Stimulated activated naive B cell treated with anti-CD40 and anti-IgM and Interleukin-4, amounts not matched to agents 10 μg/mL and 1 μg/mL and 100 μg/mL, for 72 hours (primary cell): ENCODE measurements at regions not wholly inside any gene's neighbourhood (a gene's known extent, or its start where the extent isn't known, plus 50 kb on each side); places are given as distances from the start of the nearest gene placed in this dataset.
A peak's percentile ranks its signal among the peaks of the same experiment; 100 is the strongest.
"Not testable (repeated sequence)": the region's sequence is repeated elsewhere in the genome, so short reads cannot be mapped to it uniquely, and the experiment has no call there.

ENCODE experiments used
- ATAC-seq, 2 donors: fragments of 150-1000 bp; cut with Tn5 transposase; replicated peaks; 2 replicates each; pipeline ENCODE4 v1.10.0; 2021; ENCODE audit warnings: moderate library complexity in 1 of 2
- DNase-seq: peaks from one replicate; pipeline ENCODE4 v3.0.0; 2021
- H3K27ac Mint-ChIP-seq: one replicate; pipeline ENCODE4 v1.8.0; 2022; ENCODE audit warnings: mild to moderate bottlenecking, mixed read lengths
- H3K27me3 Mint-ChIP-seq, 2 donors: one replicate each; pipeline ENCODE4 v1.8.0; 2022; ENCODE audit warnings: mixed read lengths in 2 of 2
- H3K36me3 Mint-ChIP-seq, 2 donors: one replicate each; pipeline ENCODE4 v1.8.0; 2022; ENCODE audit warnings: mixed read lengths in 2 of 2, mild to moderate bottlenecking in 1 of 2
- H3K4me1 Mint-ChIP-seq, 2 donors: one replicate each; pipeline ENCODE4 v1.8.0; 2022; ENCODE audit warnings: mixed read lengths in 2 of 2, mild to moderate bottlenecking in 1 of 2
- H3K4me3 Mint-ChIP-seq, 2 donors: one replicate each; pipeline ENCODE4 v1.8.0; 2022; ENCODE audit warnings: mild to moderate bottlenecking in 2 of 2, mixed read lengths in 2 of 2, moderate library complexity in 1 of 2
- H3K9me3 Mint-ChIP-seq, 2 donors: one replicate each; pipeline ENCODE4 v1.8.0; 2022; ENCODE audit warnings: mixed read lengths in 2 of 2, mild to moderate bottlenecking in 1 of 2

DNA sequence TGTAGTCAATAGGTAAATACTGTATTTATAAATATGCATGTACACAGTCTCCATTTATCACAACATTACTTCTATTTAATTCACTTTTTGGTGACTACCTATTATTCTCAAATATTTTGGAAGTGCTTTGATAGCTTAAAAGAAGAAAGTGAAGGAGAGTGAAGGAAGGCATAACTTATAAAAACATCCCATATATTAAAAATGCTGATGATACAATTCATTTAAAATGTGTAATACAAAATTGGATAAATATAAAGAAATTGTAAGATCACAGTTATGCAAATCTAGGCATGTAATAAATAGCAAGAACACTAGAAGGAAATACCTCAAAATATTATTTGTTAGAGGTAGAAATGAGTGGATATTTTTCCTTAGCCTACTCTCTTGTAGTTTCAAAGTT is 111.6 kb upstream of the ADTRP start:
- no peak for DNase-seq
- Mint-ChIP-seq H3K36me3 (no peaks in the 10 kb centered on the region), H3K27me3 (no peaks in the 10 kb centered on the region), H3K9me3 (no peaks in the 10 kb centered on the region), H3K4me3 (no peak overlapping the region), H3K4me1 (peaks cover 2 to 4% of the 10 kb centered on the region in 2 donors), H3K27ac (no peak overlapping the region)
- ATAC-seq = no peak

DNA sequence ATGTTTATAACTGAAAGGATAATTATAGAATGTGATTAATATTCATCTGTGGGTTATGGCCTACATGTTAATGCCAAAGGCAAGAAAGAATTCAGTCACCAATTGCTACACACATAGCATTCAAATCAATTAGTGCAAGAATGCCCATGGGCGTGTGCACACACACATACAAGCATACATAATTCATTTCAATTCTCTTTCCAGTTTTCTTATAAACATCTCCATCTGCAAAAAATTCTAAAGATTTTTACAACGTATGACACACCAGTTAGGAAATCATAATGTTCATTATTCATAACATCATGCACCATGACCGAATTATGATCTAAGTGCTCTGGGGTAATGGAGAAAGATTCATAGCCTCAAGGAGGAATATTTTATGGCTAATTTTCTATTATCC is 111.0 kb upstream of the ADTRP start:
- no peak for DNase-seq
- ATAC-seq = no peak
- Mint-ChIP-seq H3K9me3 (no peaks in the 10 kb centered on the region), H3K36me3 (no peaks in the 10 kb centered on the region), H3K27ac (no peak overlapping the region), H3K4me3 (no peak overlapping the region), H3K27me3 (no peaks in the 10 kb centered on the region), H3K4me1 (peaks cover 3 to 6% of the 10 kb centered on the region in 2 donors)

DNA sequence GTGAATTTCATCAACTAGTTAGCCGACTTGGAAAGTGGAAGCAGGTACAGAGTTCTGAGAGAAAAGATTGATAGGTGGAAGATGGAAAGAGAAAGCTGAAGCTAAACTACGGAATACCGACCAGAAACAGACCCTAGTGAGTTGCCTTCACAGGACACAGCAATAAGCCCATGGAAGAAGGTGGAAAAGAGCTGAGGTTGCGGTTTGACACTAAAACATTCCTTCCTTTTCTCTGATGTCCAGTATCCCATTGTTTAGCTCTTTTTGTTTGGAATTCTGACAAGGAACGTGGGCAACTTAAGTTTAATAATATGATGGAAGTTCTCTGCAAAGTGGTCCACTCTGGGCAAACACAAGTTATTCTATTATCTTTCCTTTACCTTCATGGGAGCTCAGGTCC is 110.1 kb upstream of the ADTRP start:
- Mint-ChIP-seq H3K4me1 (peaks cover 3 to 6% of the 10 kb centered on the region in 2 donors), H3K36me3 (no peaks in the 10 kb centered on the region), H3K9me3 (no peaks in the 10 kb centered on the region), H3K27me3 (no peaks in the 10 kb centered on the region), H3K4me3 (no peak overlapping the region), H3K27ac (no peak overlapping the region)
- no peak for DNase-seq
- no peak for ATAC-seq

DNA sequence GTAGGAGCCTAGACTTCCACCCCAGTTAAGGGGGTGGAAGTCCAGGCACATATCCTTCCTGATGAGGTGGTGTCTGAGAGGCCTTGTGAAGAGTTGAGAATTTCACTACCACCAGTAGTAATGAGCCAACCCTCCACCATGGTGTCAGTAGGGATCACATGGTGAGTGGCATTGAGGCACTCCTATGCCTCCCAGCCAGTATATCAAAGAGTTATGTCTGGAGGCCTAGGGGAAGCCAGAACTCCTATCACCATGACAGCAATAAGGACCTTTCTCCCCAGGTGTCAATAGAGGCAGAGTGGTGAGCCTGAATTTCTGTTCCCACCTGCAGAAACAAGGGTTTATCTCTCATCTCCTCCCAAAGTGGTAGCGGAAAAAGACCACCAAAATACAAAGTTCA is 106.6 kb upstream of the ADTRP start:
- H3K4me1 Mint-ChIP-seq = peaks cover 3 to 6% of the 10 kb centered on the region in 2 donors
- peaks cover 9 to 10% of the 10 kb centered on the region in 2 donors for H3K9me3 Mint-ChIP-seq
- no peak for ATAC-seq
- H3K4me3 Mint-ChIP-seq = no peak overlapping the region
- no peak for DNase-seq
- peaks cover 15 to 16% of the 10 kb centered on the region in 2 donors for H3K27me3 Mint-ChIP-seq
- H3K36me3 Mint-ChIP-seq = peaks cover 5 to 9% of the 10 kb centered on the region in 2 donors
- no peak overlapping the region for H3K27ac Mint-ChIP-seq

DNA sequence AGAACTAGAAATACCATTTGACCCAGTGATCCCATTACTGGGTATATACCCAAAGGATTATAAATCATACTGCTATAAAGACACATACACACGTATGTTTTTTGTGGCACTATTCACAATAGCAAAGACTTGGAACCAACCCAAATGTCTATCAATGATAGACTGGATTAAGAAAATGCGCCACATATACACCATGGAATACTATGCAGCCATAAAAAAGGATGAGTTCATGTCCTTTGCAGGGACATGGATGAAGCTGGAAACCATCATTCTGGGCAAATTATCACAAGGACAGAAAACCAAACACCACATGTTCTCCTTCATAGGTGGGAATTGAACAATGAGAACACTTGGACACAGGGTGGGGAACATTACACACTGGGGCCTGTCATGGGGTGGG is 104.9 kb upstream of the ADTRP start:
- peaks cover 15 to 19% of the 10 kb centered on the region in 2 donors for H3K27me3 Mint-ChIP-seq
- not testable (repeated sequence) for H3K4me3 Mint-ChIP-seq, ATAC-seq, DNase-seq, H3K27ac Mint-ChIP-seq, H3K4me1 Mint-ChIP-seq
- peaks cover 13 to 16% of the 10 kb centered on the region in 2 donors for H3K9me3 Mint-ChIP-seq
- peaks cover 6 to 15% of the 10 kb centered on the region in 2 donors for H3K36me3 Mint-ChIP-seq

DNA sequence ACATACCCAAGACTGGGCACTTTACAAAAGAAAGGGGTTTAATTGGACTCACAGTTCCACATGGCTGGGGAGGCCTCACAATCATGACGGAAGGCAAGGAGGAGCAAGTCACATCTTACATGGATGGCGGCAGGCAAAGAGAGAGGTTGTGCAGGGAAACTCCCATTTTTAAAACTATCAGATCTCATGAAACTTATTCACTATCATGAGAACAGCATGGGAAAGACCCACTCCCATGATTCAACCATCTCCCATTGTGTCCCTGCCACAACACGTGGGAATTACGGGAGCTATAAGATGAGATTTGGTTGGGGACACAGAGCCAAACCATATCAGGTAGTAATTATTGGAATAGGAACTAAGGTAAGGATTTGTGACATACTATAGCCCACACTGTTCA is 101.6 kb upstream of the ADTRP start:
- Mint-ChIP-seq H3K9me3 (peaks cover 13 to 16% of the 10 kb centered on the region in 2 donors), H3K27me3 (peaks cover 15 to 19% of the 10 kb centered on the region in 2 donors), H3K36me3 (peaks cover 6 to 15% of the 10 kb centered on the region in 2 donors), H3K4me1 (peaks cover 19 to 24% of the 10 kb centered on the region in 2 donors)
- H3K4me3 Mint-ChIP-seq, DNase-seq, ATAC-seq, H3K27ac Mint-ChIP-seq: not testable (repeated sequence)

DNA sequence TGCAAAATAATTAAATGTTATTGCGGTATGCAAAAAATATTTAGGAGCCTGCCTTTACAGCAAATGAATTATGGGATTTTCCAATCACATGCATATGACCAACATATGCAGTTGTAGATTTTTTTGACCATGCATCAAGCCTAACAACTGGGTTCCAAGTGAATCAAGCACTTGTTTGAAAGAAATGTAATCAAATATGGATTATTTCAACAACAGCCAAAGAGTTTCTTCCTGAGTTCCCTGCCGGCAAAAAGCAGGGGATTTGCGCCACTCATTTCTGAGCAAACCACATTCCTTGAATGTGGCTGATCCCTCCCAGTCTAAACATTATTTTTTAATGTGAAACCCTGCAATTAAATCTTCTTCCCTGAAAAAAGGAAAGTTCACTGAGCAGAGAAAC is 100.1 kb upstream of the ADTRP start:
- Mint-ChIP-seq H3K36me3 (peaks cover 6 to 15% of the 10 kb centered on the region in 2 donors), H3K27ac (no peak overlapping the region), H3K4me3 (no peak overlapping the region), H3K27me3 (peaks cover 19 to 20% of the 10 kb centered on the region in 2 donors), H3K9me3 (peaks cover 13 to 16% of the 10 kb centered on the region in 2 donors), H3K4me1 (peaks cover 18 to 22% of the 10 kb centered on the region in 2 donors)
- no peak for ATAC-seq
- DNase-seq = no peak

DNA sequence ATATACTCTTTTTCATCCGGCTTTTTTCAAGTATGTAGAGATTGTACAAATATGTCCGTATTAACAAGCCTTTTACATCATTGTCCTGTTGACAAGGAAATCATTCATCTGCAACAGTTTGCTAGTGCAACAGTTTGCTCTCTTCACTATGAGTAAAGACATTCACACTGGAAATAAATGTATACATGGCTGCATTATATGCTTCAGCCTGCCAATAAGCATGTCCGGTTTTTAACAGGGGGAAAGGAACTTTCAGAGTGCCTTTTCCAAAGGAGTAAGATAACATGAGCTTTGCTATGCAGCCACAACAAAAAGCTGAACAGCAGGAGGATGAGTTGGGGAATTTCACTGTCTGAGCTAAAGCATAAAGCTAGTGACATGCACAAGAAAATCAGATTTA is 99.4 kb upstream of the ADTRP start:
- ATAC-seq (no peak), DNase-seq (no peak)
- no peak overlapping the region for H3K27ac Mint-ChIP-seq
- peaks cover 18 to 22% of the 10 kb centered on the region in 2 donors for H3K4me1 Mint-ChIP-seq
- no peak overlapping the region for H3K4me3 Mint-ChIP-seq
- H3K27me3 Mint-ChIP-seq = peaks cover 19 to 21% of the 10 kb centered on the region in 2 donors
- peaks cover 13 to 16% of the 10 kb centered on the region in 2 donors for H3K9me3 Mint-ChIP-seq
- peaks cover 6 to 15% of the 10 kb centered on the region in 2 donors for H3K36me3 Mint-ChIP-seq

DNA sequence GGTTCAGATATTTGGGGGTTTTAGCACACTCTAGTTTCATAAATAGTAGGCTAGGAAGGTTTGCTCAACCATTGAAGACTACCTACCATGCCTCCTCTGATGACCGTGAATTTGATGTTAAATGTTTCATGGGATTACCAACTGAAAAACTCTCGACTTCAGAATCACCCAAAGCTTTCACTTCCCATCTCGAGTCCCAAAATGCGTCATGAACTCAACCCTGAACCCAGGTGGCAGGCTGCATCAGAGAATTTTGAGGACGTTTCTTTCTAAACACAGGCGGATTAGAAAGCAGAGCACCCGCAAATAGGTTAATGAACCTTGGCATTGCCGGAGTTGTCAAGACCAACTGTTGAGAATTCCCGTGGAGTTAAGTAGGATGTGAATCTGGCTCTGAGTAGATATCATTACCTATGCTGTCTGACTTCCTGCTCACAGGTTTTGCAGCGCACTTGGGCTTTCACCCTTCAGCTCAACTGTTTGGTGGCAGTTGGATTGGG is 98.4 kb upstream of the ADTRP start:
- H3K27ac Mint-ChIP-seq = peak overlapping the region; percentile 80
- H3K4me3 Mint-ChIP-seq = no peak overlapping the region
- H3K36me3 Mint-ChIP-seq = peaks cover 5 to 13% of the 10 kb centered on the region in 2 donors
- ATAC-seq = peak; percentile 90 to 95
- peak; percentile 58 for DNase-seq
- H3K27me3 Mint-ChIP-seq = peaks cover 15 to 18% of the 10 kb centered on the region in 2 donors
- H3K4me1 Mint-ChIP-seq = peaks cover 18 to 22% of the 10 kb centered on the region in 2 donors
- H3K9me3 Mint-ChIP-seq = peaks cover 10 to 12% of the 10 kb centered on the region in 2 donors

DNA sequence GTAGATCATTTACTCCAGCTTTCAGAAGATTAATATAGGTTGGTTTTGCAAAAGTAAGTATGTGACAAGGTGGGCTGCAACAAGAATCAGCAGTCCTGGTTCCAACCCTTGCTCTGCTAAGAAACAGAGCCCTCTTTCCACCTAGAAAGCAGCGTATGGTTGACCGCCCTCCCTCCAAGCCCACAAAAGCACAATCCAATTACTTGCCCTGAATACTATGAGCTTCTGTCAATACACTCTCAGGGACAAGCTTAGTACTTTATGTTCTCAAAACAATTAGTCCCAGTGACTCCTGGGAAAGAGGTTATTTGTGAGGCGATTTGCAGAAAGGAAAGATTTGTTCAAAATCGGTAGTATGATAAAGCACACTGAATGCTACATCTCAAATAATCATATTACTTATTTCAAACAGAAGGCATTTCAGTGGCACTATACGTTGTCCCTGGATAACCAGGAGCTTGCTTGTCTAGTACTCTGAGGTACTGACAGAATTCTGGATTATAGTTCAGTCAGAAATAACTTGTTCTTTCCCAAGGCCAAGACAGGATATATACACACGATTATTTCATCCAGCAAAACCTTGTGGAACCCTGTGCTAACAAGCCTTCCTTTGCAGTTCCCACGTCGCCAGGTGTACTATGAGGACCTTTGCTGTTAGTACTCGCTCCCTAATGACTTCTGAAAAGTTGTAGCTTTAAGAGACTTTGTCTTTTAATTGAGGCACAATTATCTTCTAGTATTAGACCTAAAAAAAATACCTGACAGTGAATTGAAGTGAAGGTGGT is 96.9 kb upstream of the ADTRP start:
- Mint-ChIP-seq H3K27ac (peak overlapping the region; percentile 57), H3K9me3 (peaks cover 11 to 14% of the 10 kb centered on the region in 2 donors), H3K4me3 (peak overlapping the region in 1 of 2 donors; percentile 14), H3K36me3 (peaks cover 2 to 6% of the 10 kb centered on the region in 2 donors), H3K27me3 (peaks cover 4 to 6% of the 10 kb centered on the region in 2 donors), H3K4me1 (peaks cover 18 to 22% of the 10 kb centered on the region in 2 donors)
- no peak for ATAC-seq
- no peak for DNase-seq

DNA sequence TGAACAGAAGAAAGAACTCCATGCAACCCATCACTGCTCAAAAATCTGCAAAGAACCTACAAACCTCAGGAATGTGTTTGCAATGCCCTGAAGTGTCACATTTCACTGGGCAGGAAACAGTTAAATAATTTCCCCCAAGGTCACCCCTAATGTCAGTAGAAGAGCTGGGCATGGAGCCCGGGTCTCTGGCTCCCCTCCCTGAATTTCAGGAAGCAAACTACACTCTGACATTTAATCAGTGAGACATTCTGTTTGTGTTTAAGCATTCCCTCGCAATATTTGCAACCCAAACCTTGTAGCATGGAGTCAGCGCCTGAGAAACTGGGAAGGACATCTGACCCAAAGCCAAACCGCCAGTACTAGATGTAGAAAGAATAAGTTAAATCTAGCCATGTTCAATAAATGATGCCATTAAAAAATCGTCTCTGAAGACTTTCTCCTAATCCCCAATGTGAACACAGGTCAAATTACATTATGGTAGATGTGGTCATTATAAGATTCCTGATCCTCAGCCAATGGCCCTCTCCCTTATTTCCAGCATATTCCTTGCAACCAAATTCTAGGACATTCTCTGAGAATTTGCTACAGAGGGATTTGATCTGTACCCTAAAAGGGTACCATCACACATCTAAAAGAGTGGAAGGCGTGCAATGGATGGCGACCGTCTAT is 91.2 kb upstream of the ADTRP start:
- H3K4me1 Mint-ChIP-seq = peaks cover 0 to 1% of the 10 kb centered on the region in 2 donors
- H3K27me3 Mint-ChIP-seq = peaks cover 5 to 6% of the 10 kb centered on the region in 2 donors
- ATAC-seq (no peak), DNase-seq (no peak)
- no peaks in the 10 kb centered on the region for H3K36me3 Mint-ChIP-seq
- H3K27ac Mint-ChIP-seq = peak overlapping the region; percentile 59
- no peak overlapping the region for H3K4me3 Mint-ChIP-seq
- H3K9me3 Mint-ChIP-seq = peaks cover 8 to 12% of the 10 kb centered on the region in 2 donors

DNA sequence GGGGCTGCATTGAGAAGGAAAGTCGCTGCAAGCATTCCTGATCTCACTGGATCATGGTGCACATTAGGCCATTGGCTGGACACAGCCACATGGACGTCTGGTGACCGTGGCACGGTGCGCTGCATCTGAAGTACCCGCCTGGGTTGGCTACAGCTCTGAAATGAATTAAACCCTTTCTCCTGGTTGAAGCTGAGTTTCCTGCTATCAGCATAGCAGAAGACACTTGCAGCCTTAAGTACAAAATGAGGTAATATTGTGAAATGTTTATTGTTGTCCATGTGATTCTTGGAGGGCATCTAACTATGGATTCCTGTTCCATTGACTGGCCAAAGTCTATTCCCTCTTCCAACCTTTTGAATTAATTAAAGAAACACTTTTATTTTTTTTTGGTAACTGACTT is 89.8 kb upstream of the ADTRP start:
- Mint-ChIP-seq H3K4me3 (no peak overlapping the region), H3K27me3 (peaks cover 0 to 5% of the 10 kb centered on the region in 2 donors), H3K36me3 (no peaks in the 10 kb centered on the region), H3K27ac (no peak overlapping the region), H3K9me3 (peaks cover 12 to 15% of the 10 kb centered on the region in 2 donors), H3K4me1 (peaks cover 0 to 1% of the 10 kb centered on the region in 2 donors)
- ATAC-seq = no peak
- DNase-seq = no peak

DNA sequence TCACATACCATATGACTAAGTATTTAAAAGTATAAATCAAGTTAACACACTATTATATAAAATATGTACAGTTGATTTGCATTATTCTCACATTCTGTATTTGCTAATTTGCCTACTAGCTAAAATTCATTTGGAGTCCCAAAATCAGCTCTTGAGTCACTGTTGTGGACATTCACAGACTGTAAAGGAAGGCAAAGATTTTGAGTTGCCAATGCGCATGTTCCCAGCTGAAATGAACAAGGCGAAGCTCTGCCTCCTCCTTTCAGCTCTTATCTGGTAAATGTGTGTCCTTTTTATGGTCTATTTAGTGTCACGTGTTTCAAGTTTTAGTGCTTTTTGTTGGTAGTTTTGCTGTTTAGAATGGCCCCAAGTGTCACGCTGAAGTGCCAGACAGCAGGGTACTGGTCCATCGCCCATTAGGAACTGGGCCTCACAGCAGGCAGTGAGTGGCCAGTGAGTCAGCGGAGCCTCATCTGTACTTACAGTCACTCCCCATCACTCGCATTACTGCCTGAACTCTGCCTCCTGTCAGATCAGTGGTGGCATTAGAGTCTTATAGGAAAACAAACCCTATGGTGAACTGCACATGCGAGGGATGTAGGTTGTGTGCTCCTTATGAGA is 87.2 kb upstream of the ADTRP start:
- peaks cover 6 to 7% of the 10 kb centered on the region in 2 donors for H3K9me3 Mint-ChIP-seq
- H3K27ac Mint-ChIP-seq = no peak overlapping the region
- no peaks in the 10 kb centered on the region for H3K36me3 Mint-ChIP-seq
- ATAC-seq = no peak
- H3K4me3 Mint-ChIP-seq = no peak overlapping the region
- peaks cover 0 to 5% of the 10 kb centered on the region in 2 donors for H3K27me3 Mint-ChIP-seq
- H3K4me1 Mint-ChIP-seq = peaks cover 0 to 1% of the 10 kb centered on the region in 2 donors
- DNase-seq = no peak

DNA sequence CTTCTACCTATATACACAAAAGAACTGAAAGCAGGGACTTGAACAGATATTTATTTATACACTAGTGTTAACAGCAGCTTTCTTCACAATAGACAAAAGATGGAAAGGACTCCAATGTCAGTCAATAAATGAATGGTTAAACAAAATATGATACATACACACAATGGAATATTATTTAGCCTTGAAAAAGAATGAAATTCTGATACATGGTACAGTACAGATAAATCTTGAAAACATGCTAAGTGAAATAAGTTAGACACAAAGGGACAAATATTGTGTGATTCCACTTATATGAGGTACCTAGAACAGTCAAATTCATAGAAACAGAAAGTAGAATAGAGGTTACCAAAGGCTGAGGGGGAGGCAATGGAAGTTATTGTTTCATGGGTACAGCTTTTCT is 79.8 kb upstream of the ADTRP start:
- Mint-ChIP-seq H3K27ac (no peak overlapping the region), H3K36me3 (no peaks in the 10 kb centered on the region), H3K27me3 (no peaks in the 10 kb centered on the region), H3K9me3 (peaks cover 2 to 3% of the 10 kb centered on the region in 2 donors), H3K4me3 (no peak overlapping the region), H3K4me1 (peaks cover 10 to 19% of the 10 kb centered on the region in 2 donors)
- DNase-seq = no peak
- no peak for ATAC-seq
